Suprapubic skin (tissue), 4 donors: ENCODE measurements at regions not wholly inside any gene's neighbourhood (a gene's known extent, or its start where the extent isn't known, plus 50 kb on each side); places are given as distances from the start of the nearest gene placed in this dataset.
"Not testable (repeated sequence)": the region's sequence is repeated elsewhere in the genome, so short reads cannot be mapped to it uniquely, and the experiment has no call there.

Experiments
- CTCF ChIP-seq, 2 donors: fragments of 200-600 bp in 1 of 2; fragments of 450-650 bp in 1 of 2; sonication (generic) in 1 of 2; IDR thresholded peaks; one replicate each; pipeline ENCODE4 v1.5.1; 2016 to 2019; ENCODE audit warnings: antibody characterized with exemption in 2 of 2, mild to moderate bottlenecking in 1 of 2, moderate library complexity in 1 of 2
- EP300 ChIP-seq: sonication (generic); formaldehyde crosslinking; IDR thresholded peaks from one replicate; pipeline ENCODE4 v1.6.1; 2017; ENCODE audit warnings: antibody characterized with exemption
- POLR2A ChIP-seq, 2 donors: fragments of 450-650 bp; IDR thresholded peaks; one replicate each; pipeline ENCODE4 v1.6.1; 2017; ENCODE audit warnings: antibody characterized with exemption in 2 of 2, mild to moderate bottlenecking in 2 of 2, moderate library complexity in 2 of 2
- POLR2AphosphoS5 ChIP-seq, 3 donors: sonication (generic); formaldehyde crosslinking; IDR thresholded peaks; one replicate each; pipeline ENCODE4 v1.6.1; 2017; ENCODE audit warnings: antibody characterized with exemption in 3 of 3

- not testable (repeated sequence) for TF ChIP-seq POLR2A (IDR thresholded peaks at IDR 0.05); CTCF (IDR thresholded peaks at IDR 0.05); POLR2AphosphoS5 (IDR thresholded peaks at IDR 0.05); EP300
Observed at GRCh38 chr2:87685558-87685957, 62.3 kb upstream of the PLGLB2 start.
